HG02852 (cell line): ENCODE measurements at regions not wholly inside any gene's neighbourhood (a gene's known extent, or its start where the extent isn't known, plus 50 kb on each side); places are given as distances from the start of the nearest gene placed in this dataset.

Experiments used
- ATAC-seq: cut with Tn5 transposase; IDR thresholded peaks from one replicate; pipeline ENCODE4 v1.9.1; 2021; ENCODE audit warnings: mild to moderate bottlenecking, moderate library complexity; ENCODE audit not compliant: unreplicated experiment

- ATAC-seq: no peak
These were observed 287.0 kb downstream of the CDC5L start for GRCh38 chr6:44674226-44675155.

DNA sequence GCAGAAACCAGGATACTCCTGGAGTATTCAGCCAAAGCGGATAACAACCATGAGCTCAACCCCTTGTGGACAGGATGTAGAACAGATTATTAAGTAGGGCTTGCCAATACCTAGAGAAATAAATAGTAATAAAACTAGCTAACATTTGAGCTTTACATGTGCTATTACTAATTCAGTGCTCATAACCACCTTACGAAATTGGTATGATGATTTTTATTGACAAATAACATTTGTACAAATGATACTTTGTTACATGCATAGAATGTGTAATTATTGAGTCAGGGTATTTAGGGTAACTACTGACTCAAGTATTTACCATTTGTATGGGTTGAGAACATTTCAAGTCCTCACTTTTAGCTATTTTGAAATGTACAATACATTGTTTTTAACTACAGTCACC, 287.9 kb downstream of the CDC5L start:
- no peak for ATAC-seq

GRCh38 chr6:44676246-44676790, 288.8 kb downstream of the CDC5L start:
- ATAC-seq: no peak

GRCh38 chr6:44676826-44677433, 289.4 kb downstream of the CDC5L start:
- ATAC-seq: no peak

- no peak for ATAC-seq
These were observed 290.9 kb downstream of the CDC5L start for GRCh38 chr6:44678252-44678935.

DNA sequence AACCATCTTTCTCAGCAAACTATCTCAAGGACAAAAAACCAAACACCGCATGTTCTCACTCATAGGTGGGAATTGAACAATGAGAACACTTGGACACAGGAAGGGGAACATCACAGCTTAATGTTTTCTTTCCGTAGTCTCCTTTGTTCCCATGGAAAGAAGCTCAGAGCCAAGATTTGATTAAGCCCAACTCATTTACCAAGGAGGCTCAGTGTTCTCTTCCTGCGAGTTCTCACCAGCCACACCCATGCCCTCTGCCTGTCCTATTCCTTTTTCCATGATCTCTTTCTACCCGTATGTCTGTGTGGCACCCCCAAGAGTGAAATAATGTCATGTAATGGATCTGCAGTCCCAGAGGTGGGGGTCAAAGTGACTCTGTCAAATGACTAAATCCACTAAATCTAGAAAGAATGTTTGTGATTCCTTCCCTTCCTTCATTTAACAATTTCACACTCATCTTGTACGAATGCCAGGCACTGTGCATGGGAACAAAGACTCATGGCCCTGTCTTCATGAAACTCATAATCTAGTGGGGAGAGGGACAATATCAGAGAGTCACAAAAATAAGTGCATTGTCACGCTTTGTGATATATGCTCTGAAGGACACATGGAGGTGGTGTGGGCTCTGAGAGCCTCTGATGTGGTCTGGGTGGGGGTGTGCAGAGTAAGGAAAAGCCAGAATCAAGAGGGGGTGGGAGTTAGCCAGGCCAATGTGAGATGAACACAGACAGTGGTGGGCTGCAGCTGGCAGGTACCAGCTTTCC, 292.1 kb downstream of the CDC5L start:
- no peak for ATAC-seq

DNA sequence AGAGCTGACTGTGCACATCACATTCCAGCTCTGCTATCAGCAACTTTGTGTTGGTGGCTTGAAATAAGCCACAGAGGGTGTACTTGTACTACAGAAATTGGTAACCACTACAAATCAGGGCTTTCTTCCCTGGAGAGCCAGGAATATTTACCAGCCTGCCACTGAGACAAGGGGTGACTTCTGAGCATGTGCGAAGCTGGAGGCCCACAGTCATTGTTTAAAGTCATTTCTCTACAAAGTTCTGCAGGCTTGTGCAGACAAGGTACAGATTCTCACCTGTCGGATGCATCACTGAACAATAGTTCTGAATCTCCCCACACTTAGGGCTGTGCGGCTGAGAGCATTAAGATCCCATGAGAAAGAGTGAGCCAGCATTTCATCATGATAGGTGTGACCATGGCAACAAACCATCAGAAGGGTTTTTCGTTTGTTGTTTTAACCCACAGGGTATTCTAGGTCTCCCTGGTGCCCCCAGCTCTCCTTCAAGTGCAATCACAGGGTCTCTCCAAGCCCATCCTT, 292.8 kb downstream of the CDC5L start:
- ATAC-seq: no peak

GRCh38 chr6:44681761-44682160, 294.3 kb downstream of the CDC5L start:
- ATAC-seq: no peak

DNA sequence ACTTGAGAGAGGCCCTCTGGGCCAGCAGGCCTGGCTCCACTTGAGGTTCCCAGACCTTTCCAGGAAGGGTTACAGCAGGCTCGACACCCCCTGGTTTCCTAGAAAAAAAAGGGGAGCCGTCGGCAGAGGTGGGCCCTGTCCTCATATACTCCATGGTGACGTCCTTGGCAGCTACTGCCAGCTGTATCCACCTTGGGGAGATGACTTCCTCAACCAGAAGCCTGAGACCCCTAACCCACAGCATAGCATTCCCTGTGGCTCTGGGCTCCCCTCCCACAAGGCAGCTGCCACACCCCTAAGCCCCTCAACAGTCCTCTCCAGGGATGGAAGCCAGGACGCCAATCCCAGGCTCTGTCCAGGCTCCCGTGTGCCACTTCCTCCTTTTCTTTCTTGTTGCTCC, 294.8 kb downstream of the CDC5L start:
- no peak for ATAC-seq

GRCh38 chr6:44682987-44683779, 295.7 kb downstream of the CDC5L start:
- no peak for ATAC-seq

- ATAC-seq: no peak
These were observed 297.7 kb downstream of the CDC5L start for GRCh38 chr6:44685213-44685612.

DNA sequence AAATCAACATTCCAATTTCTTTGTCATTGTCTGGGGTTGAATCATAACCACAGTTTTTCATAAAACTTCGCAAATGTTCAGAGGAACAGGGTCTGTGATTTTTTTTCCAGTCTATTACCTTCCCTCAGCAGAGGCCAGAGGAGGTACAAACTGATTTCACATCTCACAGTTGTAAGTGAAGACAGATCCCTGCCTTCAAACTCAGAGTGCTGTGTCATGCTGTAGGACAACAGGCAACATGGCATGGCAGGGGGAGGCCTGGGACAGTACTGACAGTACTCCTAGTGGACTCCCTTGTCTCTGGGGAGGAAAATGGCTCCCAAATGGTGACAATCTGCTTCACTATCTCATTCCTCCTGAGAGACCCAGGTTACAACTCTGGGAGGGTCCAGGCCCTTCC, 308.6 kb downstream of the CDC5L start:
- ATAC-seq: no peak

DNA sequence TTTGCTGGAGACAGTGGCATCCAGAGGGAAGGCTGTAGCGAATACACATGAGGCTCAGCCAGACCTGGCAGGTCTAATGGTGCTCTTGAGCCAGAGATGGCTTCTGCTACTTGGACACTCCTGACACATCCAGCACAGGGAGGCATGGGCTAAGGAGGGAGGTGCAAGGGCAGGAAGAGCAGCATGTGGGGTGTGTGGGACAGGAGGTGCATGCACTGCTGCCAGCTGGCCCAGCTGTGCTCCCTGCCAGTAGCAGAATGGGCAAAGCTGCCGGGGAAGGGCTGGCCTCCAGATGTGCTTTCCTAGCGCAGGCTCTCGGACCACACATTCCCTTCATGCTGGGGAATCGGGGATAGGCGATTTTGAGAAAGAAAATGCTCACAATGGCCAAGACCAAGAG, 309.2 kb downstream of the CDC5L start:
- no peak for ATAC-seq

DNA sequence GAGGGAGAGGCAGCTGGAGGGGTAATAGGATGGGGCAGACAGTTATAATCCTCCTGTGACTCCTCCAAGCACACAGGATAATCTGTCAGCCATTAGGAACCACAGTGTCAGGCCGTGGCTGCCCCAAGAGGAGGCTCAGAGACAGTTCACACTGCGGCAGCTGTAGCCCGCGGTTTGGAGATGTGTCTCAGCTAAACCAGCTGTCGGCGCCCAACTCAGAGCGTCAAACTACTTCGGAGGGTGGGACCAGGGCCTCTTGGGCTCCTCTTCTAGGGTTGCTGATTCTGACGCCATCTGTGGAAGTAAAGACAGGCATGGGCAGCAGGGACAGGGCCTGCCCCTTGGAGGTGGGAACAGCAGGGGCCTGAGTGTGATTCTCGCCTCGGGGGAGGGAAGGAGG, 309.8 kb downstream of the CDC5L start:
- ATAC-seq: no peak

DNA sequence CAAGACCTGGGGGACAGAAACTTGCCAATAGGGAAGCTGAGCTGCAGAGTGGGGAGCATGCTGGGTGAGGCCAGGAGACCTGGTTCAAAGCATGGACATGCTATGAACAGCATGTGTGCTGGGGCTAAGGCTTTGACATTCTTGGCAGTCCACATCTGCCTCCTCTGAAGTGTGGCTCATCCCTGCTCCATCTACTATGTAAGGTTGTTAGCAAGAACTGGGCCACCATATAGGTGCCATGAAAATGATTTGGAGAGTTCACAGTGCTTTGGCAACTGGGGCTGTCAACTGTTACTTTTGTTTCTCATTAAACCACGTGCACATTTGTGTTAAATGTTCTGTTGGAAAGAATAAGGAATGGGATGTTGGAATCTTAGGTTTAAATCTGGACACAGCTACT, 311.1 kb downstream of the CDC5L start:
- ATAC-seq: no peak

DNA sequence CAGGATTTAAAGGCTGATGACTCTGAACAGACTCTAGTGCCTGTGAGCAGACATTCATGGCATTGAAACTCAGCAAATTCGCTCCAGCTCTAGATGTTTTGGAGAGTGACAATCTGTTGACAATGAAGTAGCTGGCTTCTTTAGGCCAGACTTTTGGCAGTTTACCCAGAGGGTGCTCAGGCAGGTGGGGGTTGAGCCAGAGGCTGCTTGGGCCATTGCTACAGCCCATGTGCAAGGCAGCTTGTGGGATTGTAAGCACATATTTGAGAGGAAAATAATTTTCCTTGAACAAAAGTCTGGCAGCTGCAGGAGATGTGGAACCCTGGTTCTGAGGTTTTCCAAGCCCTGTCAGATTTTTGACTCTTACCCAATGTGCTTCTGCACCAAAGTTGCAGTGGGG, 311.6 kb downstream of the CDC5L start:
- ATAC-seq: no peak

DNA sequence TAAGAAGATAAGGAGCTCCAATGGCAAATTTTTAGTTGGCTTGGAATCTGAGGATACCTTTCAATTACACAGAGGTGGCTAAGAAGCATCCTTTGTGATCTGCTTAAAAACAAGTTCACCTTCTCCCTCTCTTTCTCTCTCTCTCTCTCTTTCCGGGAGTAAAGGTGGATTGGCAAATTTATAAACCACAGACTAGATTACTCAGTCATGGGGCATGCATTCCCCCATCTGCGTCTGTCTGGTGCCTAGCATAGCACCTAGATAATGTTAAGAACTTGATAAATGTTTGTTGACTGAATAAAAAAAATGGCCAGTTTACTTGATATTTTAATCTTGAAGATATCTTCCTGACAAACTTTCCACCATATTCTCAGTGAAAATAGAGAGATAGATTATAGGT, 312.3 kb downstream of the CDC5L start:
- ATAC-seq: no peak

GRCh38 chr6:44700422-44700821, 312.9 kb downstream of the CDC5L start:
- no peak for ATAC-seq

DNA sequence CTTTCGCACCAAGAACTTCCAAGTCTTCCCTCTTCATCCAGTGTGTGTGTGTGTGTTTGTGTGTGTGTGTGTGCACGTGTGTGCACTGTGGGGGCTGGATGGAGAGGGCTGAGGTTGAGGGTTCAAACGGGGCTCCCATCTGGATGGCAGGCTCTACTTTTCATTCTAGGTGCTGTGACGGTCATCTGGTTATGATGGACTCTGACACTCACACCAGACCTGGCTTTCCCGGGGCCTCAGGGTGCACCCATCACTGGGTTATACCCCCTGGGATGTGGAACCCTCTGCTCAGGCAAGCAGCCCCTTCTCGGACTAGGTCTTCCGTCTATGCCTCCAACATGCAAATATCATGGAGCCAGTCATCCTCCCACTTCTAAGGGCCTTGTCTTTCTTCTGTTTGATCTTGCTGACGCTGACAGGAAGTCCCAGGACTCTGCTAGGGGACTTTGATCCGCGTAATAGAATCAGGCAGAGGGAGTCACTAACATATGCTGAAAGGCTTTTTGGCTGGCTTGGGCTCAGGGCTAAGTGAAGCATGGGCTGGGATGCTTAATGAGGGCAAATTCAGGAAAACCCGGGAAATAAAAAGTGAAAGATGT, 313.6 kb downstream of the CDC5L start:
- ATAC-seq: no peak
